NB4 (cell line): ENCODE measurements at regions not wholly inside any gene's neighbourhood (a gene's known extent, or its start where the extent isn't known, plus 50 kb on each side); places are given as distances from the start of the nearest gene placed in this dataset.

ENCODE experiments used
- CTCF ChIP-seq: IDR thresholded peaks from one replicate; pipeline ENCODE4 v1.5.1; 2012; ENCODE audit warnings: low read depth, low read length
- MAX ChIP-seq: IDR thresholded peaks from 2 replicates; pipeline ENCODE4 v1.6.1; 2011; ENCODE audit warnings: low read depth, low read length
- MYC ChIP-seq: IDR thresholded peaks from 2 replicates; pipeline ENCODE4 v1.6.1; 2011; ENCODE audit warnings: low read depth, low read length

GRCh38 chr4:81965454-81965853 lies 408.3 kb downstream of the HNRNPD start:
- TF ChIP-seq CTCF (no peak), MAX (no peak), MYC (no peak)
